Sciatic nerve (tissue), 2 donors: ENCODE measurements at regions not wholly inside any gene's neighbourhood (a gene's known extent, or its start where the extent isn't known, plus 50 kb on each side); places are given as distances from the start of the nearest gene placed in this dataset.
A peak's percentile ranks its signal among the peaks of the same experiment; 100 is the strongest.

ENCODE experiments used
- ATAC-seq: fragments of 200-7000 bp; cut with Tn5 transposase; one replicate; pipeline ENCODE4 v1.9.1; 2020; ENCODE audit warnings: mild to moderate bottlenecking, moderate library complexity
- DNase-seq: peaks from one replicate; pipeline ENCODE4 v3.0.0-alpha.2; 2020; ENCODE audit warnings: low spot score
- intact Hi-C: fragments of 100-400 bp; cut with DNase I; formaldehyde crosslinking; loops from one replicate; pipeline ENCODE4 v1.14.2; 2022
- donor health status: DM: no; HTN: no; CAD: no.
- donor health status: DM: no; HTN: no; CAD: no.

DNA sequence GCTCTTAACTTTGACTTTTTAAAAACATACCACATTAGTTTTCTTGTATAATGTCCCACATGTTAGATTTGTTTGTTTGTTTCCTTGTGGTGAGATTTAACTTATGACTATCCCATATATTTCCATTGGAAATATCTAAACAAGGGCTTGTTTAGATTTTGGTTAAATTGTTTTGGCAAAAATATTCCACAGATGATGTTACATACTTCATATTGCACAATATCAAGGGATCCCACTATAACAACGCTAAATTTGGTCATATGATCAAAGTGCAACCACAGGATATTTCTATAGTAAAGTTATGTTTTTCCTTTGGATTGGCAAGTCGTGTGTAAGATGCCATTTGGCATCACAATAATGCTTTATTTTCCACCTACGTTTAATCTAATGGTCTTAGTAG is 396.7 kb downstream of the TGFB2 start:
- DNase-seq (no peak), ATAC-seq (no peak)
- intact Hi-C loops = no loop called here

DNA sequence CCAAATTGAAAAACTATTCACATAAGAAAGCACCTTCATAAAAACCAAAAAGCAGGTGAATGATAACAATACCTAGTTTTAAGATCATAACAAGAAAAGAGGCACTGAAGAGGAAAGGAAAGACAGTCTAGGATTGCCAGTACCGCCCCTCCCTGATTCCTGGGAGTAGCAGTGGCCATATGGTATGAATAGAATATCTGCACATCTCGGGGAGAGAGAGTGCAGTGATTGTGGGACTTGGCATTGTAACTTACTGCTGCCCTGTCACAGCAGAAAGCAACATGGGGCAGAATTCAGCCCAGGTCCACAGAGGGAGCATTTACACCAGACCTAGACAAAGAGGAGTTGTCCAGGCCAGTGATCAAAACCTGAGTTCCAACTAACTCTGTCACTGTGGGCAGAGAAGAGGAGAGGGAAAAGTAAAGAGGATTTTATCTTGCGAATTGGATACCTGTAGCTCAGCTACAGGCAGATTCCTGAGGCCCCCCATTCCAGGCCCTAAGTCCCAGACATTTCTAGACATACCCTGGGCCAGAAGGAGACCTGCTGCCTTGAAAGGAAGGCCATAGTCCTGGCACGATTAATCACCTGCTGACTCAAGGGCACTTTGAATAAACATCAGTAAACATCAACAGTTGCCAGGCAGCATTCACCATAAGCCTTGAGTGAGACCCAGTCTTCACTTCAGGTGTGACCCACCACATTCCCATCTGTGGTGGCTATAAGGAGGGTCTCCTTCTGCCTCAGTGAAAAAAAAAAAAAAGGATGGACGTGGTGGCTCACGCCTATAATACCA is 397.5 kb downstream of the TGFB2 start:
- ATAC-seq = no peak
- DNase-seq = no peak
- intact Hi-C loops = no loop called here

DNA sequence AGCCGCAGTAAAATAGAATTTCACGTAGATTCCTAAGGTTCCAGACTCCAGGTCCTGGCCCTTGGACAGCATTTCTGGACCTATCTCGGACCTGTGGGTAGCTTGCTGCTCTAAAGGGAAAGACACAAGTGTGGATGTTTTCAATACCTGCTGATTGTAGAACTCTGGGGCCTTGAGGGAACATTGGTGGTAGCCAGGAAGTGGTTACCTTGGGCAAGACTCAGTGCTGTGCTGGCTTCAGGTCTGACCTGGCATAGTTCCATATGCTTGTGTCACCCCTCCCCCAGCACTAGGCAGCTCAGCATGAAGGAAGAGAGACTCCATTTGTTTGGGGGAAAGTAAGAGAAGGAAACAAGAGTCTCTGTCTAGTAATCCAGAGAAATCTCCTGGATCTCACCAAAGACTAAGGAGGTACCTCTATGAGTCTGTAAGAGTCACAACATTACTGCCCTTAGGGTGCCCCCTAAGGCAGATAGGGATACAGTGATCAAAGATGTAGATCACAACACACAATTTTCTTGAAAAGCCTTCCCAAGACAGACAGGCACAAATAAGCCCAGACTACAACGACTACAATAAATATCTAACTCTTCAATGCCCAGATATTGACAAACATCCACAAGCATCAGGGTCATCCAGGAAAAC is 398.8 kb downstream of the TGFB2 start:
- no peak for DNase-seq
- ATAC-seq = no peak
- intact Hi-C loops = no loop called here

DNA sequence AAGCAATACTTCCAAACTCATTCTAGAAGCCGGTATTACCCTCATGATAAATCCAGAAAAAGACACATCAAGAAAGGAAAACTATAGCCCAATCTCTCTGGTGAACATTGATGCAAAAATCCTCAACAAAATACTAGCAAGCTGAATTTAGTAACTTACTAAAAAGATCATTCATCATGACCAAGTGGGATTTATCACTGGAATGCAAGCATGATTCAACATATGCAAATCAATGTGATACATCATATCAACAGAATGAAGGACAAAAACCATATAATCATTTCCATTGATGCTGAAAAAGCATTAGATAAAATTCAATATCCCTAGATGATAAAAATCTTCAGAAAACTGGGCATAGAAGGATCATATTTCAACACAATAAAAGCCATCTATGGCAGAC is 402.9 kb downstream of the TGFB2 start:
- ATAC-seq (no peak), DNase-seq (no peak)
- intact Hi-C loops = no loop called here

DNA sequence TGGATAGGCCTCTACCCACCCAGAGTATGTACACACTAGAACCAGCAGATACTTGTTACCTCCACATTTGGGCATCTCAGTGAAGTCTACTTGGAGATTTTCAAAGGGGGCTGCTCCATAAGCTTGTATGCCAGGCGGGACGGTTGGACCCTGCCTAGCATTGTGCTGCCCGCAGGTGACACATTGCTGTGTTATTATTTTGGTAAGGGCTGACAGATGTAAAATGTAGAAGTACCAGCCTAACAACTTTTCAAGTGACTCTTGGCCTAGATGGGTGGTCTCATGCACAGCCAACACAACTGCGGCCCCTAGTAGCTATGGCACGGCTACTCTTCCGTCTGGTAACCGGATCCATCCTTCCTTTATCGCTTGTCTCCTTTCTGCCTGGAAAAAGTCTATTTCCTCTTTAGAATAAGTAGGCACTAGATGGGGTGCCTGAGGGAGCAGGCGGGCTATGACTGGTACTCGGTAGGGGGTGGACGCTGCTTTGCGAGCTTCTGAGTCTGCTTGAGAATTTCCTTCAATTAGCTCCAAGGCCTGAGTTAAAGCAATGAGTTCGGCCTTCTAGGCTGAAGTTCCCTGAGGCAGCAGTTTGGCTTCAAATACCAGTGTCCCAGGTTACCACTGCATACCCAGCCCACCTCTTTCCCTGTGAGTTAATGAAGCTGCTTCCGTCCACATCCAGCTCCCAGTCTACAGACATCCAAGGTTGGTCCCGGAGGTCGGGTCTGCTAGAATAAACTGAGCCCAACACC is 405.3 kb downstream of the TGFB2 start:
- no peak for ATAC-seq
- DNase-seq = no peak
- intact Hi-C loops = no loop called here

DNA sequence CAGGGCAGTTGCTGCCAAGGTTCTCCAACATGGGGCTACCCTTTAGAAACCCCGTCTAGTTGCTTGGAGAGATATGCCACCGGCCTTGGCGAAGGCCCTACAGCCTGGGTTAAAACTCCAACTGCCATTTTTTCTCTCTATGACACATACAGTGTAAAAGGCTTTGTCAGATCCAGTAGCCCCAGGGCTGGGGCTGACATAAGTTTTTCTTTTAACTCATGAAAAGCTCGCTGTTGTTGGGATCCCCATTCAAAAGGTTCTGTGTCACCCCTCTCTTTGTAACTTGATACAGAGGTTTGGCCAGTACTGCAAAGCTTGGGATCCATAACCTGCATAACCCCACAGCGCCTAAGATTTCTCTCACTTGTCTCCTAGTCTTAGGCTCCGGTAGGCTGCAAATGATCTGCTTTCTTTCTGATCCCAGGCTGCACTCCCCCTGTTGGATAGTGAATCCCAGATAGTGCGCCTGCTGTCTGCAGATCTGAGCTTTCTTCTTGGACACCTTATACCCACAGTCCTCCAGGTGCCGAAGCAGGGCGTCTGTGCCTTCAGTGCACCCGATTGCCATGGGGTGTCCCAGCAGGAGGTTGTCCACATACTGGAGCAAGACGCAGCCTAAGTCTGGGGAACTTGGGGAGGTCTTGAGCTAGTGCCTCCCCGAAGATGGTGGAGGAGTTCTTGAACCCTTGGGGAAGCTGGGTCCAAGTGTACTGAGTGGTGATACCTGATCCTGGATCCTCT is 406.2 kb downstream of the TGFB2 start:
- intact Hi-C loops = no loop called here
- no peak for ATAC-seq

DNA sequence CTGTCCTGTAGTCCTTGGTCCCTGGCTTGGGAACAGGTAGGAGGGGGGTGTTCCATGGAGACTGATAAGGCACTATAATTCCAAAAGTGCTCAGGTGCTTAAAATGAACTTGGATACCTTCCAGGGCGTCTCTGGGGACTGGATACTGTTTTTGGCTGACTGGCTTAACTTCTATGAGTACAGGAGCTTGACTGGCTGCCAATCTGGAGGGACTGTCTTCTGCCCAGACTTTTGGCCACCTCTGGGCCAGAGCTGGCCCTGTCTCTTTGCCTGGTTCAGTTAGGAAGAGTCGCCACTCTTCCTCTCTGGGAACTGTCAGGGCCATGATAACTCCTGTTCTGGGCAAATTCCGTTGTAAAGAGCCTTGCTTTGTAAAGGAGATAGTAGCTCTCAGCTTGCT is 407.0 kb downstream of the TGFB2 start:
- no peak for ATAC-seq
- intact Hi-C loops = no loop called here
- no peak for DNase-seq

More for the DNA sequence above, 406.2 kb downstream of the TGFB2 start:
- DNase-seq = no peak

DNA sequence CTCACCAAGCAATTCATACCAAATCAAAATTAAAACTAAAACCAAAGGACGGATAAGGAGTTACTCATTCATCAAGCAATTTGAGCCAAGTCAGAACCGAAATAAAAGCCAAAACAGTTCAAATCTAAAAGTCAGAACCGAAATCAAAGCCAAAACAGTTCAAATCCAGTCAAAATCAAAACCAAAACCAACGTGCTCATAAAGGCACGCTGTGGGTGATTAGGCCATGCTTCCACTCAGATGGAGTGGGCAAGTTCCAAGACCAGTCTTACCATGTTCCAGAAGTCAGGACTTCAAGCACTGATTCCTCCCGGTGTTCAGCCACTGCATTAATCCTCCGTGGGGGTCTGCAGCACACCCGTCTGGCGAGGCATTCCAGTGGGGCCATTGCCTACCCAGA is 409.3 kb downstream of the TGFB2 start:
- ATAC-seq (no peak), DNase-seq (no peak)
- intact Hi-C loops = no loop called here

DNA sequence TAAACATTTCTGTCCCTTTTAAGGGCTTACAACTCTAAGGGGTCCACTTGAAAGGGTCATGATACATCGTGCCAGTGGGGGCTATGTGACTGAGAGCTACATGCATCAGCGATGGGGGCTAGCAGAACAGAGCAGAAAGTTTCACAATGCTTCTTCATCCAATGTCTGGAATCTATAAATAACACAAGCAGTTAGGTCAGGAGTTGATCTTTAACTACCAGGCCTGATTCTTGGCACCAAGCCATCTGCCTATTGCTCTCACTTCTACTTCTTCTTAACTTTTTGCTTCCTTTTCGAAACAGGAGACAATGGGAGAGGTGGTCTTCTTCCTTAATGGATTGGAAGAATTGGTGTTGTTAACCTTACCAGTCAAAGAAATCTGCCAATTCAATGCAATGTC is 410.0 kb downstream of the TGFB2 start:
- DNase-seq = no peak
- ATAC-seq = no peak

DNA sequence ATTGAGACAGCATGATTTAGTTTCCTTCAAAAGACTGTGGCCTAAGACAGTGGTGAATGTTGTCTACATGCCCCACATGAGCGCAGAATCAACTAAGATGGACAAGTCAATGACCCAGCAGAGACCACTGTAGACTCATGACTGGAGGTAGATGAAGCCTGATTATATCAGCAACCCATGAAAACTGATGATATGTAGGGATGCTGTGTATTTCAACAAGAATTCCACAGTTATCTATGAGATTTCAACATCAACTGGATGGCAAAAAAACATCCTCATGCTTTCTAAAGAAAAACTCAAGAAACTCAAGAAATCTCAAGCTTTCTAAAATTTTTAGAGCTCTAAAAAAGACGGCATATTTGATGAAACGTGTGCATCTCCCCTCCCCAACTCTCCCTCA is 413.9 kb upstream of the LYPLAL1 start:
- no peak for DNase-seq
- ATAC-seq = no peak
- intact Hi-C loops = no loop called here

More for the DNA sequence above, 410.0 kb downstream of the TGFB2 start:
- intact Hi-C loops = no loop called here

DNA sequence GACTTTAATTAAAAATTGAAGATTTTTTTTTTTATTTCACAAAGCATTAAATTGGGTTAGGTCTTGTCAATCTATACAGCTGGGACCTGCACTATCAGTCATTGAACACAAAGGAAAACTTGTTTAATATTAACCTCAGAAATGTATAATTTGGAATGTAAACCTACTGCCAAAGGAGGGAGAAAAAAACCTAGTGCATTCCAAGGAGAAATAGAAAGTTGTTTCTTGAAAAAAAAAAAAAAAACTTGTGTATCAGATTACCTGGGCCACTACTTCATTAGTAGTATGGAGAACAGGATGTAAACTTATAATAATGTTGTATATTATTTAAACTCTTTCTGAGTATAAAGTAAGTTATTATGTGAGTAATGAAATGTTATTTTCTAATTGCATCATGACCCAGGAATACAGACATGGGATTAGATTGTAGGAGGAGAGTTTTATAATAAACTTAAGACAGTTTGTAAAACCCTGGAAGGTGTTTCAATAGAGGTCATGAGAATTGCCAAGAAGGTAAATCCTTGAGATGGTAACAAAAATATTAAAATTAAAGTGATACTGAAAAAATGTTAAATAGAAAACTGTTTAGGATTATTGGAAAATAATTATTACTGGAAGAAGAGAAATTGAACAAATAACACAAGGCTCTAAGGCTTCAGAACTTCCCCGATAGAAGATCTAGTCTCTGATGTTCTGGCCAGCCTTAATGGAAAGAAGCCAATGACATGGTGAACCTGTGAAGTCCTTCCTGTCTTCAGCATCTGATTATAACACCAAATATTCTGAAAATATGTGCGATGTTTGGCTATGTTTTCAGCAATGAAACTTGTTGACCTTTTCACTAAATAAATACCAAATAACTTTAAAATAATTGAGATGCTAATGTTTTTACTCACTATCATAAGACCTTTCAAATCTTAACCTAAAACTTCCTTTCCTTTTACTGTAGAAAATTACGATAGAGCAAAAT is 412.8 kb upstream of the LYPLAL1 start:
- intact Hi-C loops = no loop called here
- ATAC-seq (no peak), DNase-seq (no peak)

DNA sequence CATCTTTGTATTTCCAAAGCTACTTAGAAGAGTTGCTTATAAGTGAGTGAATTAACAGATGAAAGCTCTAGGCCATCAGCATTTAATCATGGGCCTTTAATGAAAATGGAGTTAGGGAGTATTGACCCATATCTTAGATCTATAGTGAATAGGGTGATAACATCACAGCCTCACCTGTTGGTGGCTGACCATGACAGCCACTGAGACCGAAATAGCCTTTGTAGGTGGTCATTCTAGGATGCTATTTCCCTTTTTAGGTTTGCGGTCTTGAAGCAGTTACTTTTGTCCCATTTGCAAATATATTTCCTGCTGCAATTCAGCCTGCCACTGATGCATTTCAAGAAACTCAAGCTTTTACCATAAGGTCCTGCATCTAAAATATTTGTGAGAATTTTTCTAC is 410.1 kb upstream of the LYPLAL1 start:
- intact Hi-C loops = no loop called here
- ATAC-seq (no peak), DNase-seq (no peak)

DNA sequence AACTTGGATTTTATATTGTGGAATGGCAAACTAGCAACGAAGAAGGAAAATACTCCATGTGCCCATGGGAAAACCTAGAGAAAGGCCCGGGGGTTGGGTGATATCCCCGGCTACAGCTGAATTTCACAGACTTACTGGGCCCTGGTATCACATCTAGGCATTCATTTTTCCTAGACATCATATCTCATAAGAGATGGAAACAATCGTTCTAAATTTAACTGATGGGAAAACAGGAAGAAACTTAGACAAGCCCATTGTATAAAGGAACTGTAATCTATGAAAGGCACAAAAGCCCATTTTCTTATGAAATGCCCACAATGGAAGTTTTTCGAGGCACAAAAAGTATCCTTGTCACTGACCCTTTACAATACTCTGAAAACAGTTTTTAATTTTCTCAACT is 407.9 kb upstream of the LYPLAL1 start:
- DNase-seq (no peak), ATAC-seq (no peak)
- intact Hi-C loops = no loop called here

DNA sequence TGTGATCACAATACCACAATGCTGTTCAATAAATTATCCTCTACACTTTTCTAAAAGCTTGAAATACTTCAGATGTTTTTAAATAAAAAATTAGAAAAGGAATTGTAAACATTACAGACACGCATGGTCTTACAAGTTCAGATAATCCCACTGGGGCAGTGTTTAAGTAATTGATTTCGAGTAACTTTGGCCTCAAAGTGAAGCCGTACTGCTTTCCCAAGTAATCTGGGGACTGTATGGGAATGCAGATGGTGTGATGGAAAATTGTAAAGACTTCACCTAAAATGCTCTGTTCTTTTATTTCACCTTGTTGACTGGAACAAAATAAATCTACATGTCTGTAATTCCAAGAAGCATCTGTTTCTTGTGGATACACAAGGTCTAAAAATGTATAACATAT is 401.7 kb upstream of the LYPLAL1 start:
- DNase-seq (no peak), ATAC-seq (no peak)
- intact Hi-C loops = no loop called here

DNA sequence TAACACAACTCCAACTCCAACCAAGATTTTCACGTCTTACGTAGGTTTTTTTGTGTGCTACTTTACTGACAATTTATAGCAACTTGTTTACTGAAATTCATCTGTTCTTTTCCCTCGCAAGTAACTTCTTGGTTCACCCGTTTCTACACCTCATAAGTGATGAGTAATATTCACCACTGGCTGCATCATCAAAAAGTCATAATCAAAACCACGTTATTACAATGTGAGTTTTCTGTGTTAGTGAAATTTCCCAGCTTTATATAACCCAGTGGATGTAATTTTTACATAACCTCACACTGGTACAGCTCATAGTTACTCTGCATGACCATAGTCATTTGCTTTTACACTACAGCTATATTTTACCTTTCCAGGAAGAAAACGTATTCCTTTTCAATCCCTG is 401.1 kb upstream of the LYPLAL1 start:
- DNase-seq = no peak
- intact Hi-C loops = no loop called here
- peak; percentile 51 for ATAC-seq

DNA sequence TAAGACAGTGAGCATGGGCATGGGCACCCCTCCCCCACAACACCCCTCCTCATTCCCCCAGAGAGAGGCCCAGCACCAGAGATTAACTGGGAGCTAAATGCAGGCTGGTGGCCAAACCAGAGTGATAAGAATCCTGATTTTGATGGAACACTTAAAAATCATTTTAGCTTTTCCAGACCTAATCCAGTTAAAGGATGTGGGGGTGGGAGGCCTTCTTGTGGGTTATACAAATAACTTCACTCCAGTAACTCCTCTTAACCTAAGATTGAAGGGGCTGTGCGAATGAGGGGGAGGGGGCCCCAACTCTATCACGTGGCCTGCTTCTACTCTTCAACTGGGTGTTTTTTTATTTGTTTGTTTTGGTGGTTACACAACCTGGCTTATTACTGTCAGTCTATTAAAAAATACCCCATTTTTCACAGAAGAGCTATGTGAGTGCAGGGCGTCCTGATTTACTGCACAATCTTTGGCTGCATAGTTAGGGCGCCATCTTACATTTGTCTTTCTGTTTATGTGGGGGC is 398.1 kb upstream of the LYPLAL1 start:
- no peak for DNase-seq
- no peak for ATAC-seq
- intact Hi-C loops = no loop called here

DNA sequence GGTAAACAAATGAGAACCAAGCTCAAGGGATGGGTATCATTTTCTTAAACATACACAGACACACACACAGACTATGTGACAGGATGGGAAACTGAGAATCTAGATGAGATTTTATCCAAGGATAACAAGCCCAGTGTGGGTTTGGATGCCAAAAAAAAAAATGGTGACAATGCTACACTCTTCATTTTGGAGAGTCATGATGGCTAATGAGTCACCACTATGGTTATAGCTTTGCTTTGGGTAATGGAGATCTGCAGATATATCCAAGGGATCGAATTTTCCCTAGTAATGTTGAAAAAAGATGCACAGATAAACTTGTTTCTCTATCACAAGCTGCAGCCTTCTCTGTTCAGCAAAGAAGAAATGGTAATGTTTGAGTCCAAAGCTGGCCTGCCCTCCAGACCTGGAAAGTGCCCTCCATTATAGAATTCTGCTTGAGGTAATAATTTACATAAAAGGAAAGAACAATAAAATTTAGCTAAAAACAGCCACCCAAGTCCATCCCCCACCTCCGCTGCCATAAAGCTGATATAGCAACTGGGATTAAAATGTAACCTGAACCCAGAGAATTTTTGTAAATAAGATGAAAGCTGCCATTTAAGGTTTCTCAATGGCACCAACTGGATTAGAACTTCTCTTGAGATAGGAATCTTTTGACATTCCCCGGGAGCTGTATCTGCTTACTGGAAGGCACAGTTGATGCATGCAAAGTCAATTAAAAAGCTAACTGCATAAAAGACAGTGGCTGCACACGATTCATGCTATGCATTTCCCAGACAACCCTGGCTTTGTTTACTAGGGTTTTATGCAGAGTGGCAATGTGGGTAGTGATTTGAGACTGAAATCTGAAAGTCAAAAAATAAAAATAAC is 395.2 kb upstream of the LYPLAL1 start:
- DNase-seq (no peak), ATAC-seq (no peak)
- intact Hi-C loops = no loop called here
